Suprapubic skin (tissue), 4 donors: ENCODE measurements at regions not wholly inside any gene's neighbourhood (a gene's known extent, or its start where the extent isn't known, plus 50 kb on each side); places are given as distances from the start of the nearest gene placed in this dataset.

Source experiments
- DNase-seq, 2 donors: peaks; one replicate each; pipeline ENCODE4 v3.0.0-alpha.2; 2019; ENCODE audit warnings: low spot score in 2 of 2
- H3K27ac ChIP-seq: fragments of 200-600 bp; sonication (generic); one replicate; pipeline ENCODE4 v1.5.1; 2019
- H3K27me3 ChIP-seq: fragments of 200-600 bp; sonication (generic); one replicate; pipeline ENCODE4 v1.5.1; 2019
- H3K36me3 ChIP-seq: fragments of 200-600 bp; sonication (generic); one replicate; pipeline ENCODE4 v1.5.1; 2019
- H3K4me1 ChIP-seq: fragments of 200-600 bp; sonication (generic); one replicate; pipeline ENCODE4 v1.5.1; 2019
- H3K4me3 ChIP-seq: fragments of 200-600 bp; sonication (generic); one replicate; pipeline ENCODE4 v1.5.1; 2019; ENCODE audit warnings: mild to moderate bottlenecking
- H3K9me3 ChIP-seq: fragments of 200-600 bp; sonication (generic); one replicate; pipeline ENCODE4 v1.5.1; 2019
- EP300 ChIP-seq: sonication (generic); formaldehyde crosslinking; IDR thresholded peaks from one replicate; pipeline ENCODE4 v1.6.1; 2017; ENCODE audit warnings: antibody characterized with exemption
- POLR2A ChIP-seq, 2 donors: fragments of 450-650 bp; IDR thresholded peaks; one replicate each; pipeline ENCODE4 v1.6.1; 2017; ENCODE audit warnings: antibody characterized with exemption in 2 of 2, mild to moderate bottlenecking in 2 of 2, moderate library complexity in 2 of 2
- POLR2AphosphoS5 ChIP-seq, 3 donors: sonication (generic); formaldehyde crosslinking; IDR thresholded peaks; one replicate each; pipeline ENCODE4 v1.6.1; 2017; ENCODE audit warnings: antibody characterized with exemption in 3 of 3
- WGBS: methylation state at CpG from one replicate; pipeline ENCODE4 v1.1.5; 2018; 5-methylcytosine and 5-hydroxymethylcytosine counted together
- TF ChIP-seq, protein P1 (sequence below), 2 donors: fragments of 200-600 bp in 1 of 2; fragments of 450-650 bp in 1 of 2; sonication (generic) in 1 of 2; IDR thresholded peaks; one replicate each; pipeline ENCODE4 v1.5.1; 2016 to 2019; ENCODE audit warnings: antibody characterized with exemption in 2 of 2, mild to moderate bottlenecking in 1 of 2, moderate library complexity in 1 of 2

DNA sequence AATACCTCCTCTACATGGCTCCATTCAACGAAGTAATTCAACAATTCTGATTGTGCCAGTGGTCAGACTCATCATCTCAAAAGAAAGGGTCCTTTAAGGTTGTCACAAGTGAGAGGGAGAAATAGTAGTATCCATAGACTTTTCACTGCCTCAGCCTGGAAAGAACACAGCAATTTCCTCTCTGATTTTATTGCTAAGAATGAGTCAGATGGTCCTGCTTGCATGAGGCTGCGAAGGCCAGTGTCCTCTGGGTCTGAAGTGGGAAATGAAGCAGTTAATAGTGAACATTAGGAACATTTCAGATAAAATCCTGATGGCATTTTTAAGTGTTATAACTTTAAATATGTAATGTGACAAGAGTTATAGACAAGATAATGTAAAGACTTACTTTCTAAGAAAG lies 979.0 kb downstream of the EFNA5 start:
- H3K9me3 ChIP-seq = no peaks in the 10 kb centered on the region
- H3K27me3 ChIP-seq = no peaks in the 10 kb centered on the region
- no peaks in the 10 kb centered on the region for H3K36me3 ChIP-seq
- no peak for DNase-seq
- WGBS = 57% methylated on average over 2 of the region's 2 CpGs
- no peak overlapping the region for H3K4me3 ChIP-seq
- H3K27ac ChIP-seq = no peak overlapping the region
- no peak for TF ChIP-seq POLR2AphosphoS5 (IDR thresholded peaks at IDR 0.05)
- no peak for TF ChIP-seq EP300
- TF ChIP-seq, protein P1, sequence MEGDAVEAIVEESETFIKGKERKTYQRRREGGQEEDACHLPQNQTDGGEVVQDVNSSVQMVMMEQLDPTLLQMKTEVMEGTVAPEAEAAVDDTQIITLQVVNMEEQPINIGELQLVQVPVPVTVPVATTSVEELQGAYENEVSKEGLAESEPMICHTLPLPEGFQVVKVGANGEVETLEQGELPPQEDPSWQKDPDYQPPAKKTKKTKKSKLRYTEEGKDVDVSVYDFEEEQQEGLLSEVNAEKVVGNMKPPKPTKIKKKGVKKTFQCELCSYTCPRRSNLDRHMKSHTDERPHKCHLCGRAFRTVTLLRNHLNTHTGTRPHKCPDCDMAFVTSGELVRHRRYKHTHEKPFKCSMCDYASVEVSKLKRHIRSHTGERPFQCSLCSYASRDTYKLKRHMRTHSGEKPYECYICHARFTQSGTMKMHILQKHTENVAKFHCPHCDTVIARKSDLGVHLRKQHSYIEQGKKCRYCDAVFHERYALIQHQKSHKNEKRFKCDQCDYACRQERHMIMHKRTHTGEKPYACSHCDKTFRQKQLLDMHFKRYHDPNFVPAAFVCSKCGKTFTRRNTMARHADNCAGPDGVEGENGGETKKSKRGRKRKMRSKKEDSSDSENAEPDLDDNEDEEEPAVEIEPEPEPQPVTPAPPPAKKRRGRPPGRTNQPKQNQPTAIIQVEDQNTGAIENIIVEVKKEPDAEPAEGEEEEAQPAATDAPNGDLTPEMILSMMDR (IDR thresholded peaks at IDR 0.05) = no peak
- TF ChIP-seq POLR2A (IDR thresholded peaks at IDR 0.05) = no peak
- H3K4me1 ChIP-seq = no peaks in the 10 kb centered on the region

DNA sequence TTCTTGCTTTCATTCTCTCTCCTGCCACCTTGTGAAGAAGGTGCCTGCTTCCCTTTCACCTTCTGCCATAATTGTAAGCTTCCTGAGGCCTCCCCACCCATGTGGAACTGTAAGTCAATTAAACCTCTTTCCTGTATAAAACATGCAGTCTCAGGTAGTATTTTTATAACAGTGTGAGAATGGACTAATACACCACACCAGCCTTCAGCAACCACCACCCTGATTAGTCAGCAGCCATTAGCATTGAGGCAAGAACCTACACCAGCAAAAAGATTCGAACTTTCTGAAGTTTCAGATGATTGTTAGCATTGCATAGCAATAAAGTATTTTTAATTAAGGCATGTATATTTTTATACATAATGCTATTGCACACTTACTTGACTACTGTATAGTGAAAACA lies 980.2 kb downstream of the EFNA5 start:
- TF ChIP-seq POLR2AphosphoS5 (IDR thresholded peaks at IDR 0.05) = no peak
- TF ChIP-seq, protein P1 (IDR thresholded peaks at IDR 0.05) = no peak
- no peak for TF ChIP-seq EP300
- TF ChIP-seq POLR2A (IDR thresholded peaks at IDR 0.05) = no peak
- Histone ChIP-seq H3K9me3 (no peaks in the 10 kb centered on the region), H3K27ac (no peak overlapping the region), H3K4me1 (no peaks in the 10 kb centered on the region), H3K4me3 (no peak overlapping the region), H3K36me3 (no peaks in the 10 kb centered on the region), H3K27me3 (no peaks in the 10 kb centered on the region)
- WGBS = 93% methylated on average over 1 of the region's 1 CpG
- DNase-seq = no peak

DNA sequence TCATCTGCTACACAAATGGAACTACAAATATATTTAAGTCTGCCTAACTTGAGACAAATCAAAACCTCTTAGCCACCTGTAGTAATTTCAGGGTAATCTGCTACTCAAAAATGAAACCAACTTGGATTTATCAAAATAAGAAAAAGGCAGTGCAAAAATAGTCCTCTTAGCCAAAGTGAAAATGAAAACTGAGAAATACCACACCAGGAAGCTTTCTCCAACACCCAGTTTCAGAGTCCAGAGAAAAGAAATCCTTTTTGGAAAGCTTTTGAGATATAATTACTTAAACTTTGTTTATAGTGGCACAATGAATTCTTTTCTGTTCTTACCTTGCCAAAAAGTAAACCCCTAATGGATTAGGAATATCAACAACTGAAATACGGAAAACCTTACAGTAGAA lies 990.4 kb downstream of the EFNA5 start:
- no peaks in the 10 kb centered on the region for H3K36me3 ChIP-seq
- H3K27ac ChIP-seq = no peak overlapping the region
- H3K27me3 ChIP-seq = no peaks in the 10 kb centered on the region
- no peak for TF ChIP-seq POLR2A (IDR thresholded peaks at IDR 0.05)
- TF ChIP-seq, protein P1 (IDR thresholded peaks at IDR 0.05) = no peak
- no peak for TF ChIP-seq EP300
- TF ChIP-seq POLR2AphosphoS5 (IDR thresholded peaks at IDR 0.05) = no peak
- no peaks in the 10 kb centered on the region for H3K4me1 ChIP-seq
- WGBS = 24% methylated on average over 1 of the region's 1 CpG
- DNase-seq = no peak
- H3K4me3 ChIP-seq = peak overlapping the region; percentile 20
- H3K9me3 ChIP-seq = no peaks in the 10 kb centered on the region

DNA sequence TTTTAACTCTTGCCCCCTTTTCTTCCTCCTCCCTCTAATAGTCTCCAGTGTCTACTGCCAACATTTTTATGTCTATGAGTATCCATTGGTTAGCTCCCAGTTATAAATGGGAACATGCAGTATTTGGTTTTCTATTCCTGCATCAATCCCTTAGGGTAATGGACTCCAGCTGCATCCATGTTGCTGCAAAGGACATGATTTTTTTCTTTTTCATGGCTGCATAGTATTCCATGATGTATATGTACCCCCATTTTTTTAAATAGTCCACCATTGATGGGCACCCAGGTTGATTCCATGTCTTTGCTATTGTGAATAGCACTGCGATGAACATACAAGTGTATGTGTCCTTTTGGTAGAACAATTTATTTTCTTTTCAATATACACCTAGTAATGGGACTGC lies 993.7 kb downstream of the EFNA5 start:
- no peak for TF ChIP-seq POLR2A (IDR thresholded peaks at IDR 0.05)
- no peak for TF ChIP-seq EP300
- TF ChIP-seq, protein P1 (IDR thresholded peaks at IDR 0.05) = no peak
- no peak for TF ChIP-seq POLR2AphosphoS5 (IDR thresholded peaks at IDR 0.05)
- Histone ChIP-seq H3K4me1 (no peaks in the 10 kb centered on the region), H3K27ac (no peak overlapping the region), H3K4me3 (no peak overlapping the region), H3K36me3 (no peaks in the 10 kb centered on the region), H3K27me3 (no peaks in the 10 kb centered on the region), H3K9me3 (no peaks in the 10 kb centered on the region)
- WGBS = 96% methylated on average over 1 of the region's 1 CpG
- no peak for DNase-seq

DNA sequence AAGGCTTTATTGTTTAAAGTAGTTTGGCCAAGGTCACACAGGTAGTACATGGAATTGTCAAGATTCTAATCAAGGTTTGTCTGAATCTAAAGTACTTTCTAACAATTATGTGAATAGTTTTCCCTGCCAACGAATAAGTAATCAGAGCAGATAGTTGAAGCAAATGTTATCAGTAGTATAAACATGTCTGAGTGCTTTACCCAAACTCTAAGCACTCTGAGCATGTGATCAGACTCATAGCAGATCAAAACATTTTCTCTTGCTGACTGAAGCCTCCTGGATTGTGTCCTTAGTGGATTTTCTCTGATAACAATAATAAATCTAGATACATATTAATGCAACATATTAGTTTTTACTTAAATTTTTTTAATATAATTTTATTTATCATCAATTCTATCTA lies 995.0 kb downstream of the EFNA5 start:
- TF ChIP-seq, protein P1 (IDR thresholded peaks at IDR 0.05) = no peak
- TF ChIP-seq POLR2A (IDR thresholded peaks at IDR 0.05) = no peak
- H3K4me3 ChIP-seq = no peak overlapping the region
- 37% methylated on average over 1 of the region's 1 CpG for WGBS
- no peaks in the 10 kb centered on the region for H3K9me3 ChIP-seq
- no peak for DNase-seq
- no peaks in the 10 kb centered on the region for H3K27me3 ChIP-seq
- no peak overlapping the region for H3K27ac ChIP-seq
- no peaks in the 10 kb centered on the region for H3K36me3 ChIP-seq
- H3K4me1 ChIP-seq = no peaks in the 10 kb centered on the region
